GM19238 (cell line): ENCODE measurements at regions not wholly inside any gene's neighbourhood (a gene's known extent, or its start where the extent isn't known, plus 50 kb on each side); places are given as distances from the start of the nearest gene placed in this dataset.

Experiments
- DNase-seq: peaks from one replicate; pipeline ENCODE4 v3.0.0; 2011; ENCODE audit warnings: low spot score; ENCODE audit not compliant: insufficient read length

DNA sequence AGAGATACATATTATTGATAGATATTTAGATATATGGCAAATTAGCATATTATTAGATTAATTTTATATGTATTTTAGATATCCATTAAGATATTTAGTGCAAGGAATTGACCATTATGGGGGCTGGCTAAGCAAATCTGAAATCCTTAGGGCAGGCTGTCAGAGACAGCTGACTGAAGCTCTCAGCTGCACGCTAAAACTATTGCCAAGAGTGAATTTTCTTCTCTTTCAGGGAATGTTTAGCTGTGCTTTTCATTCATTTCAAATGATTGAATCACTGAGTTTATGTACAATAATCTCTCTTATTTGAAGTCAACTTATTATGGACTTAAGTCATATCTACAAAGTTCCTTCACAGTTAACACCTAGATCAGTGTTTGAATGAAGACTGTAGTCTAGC lies 566.5 kb downstream of the LRFN5 start:
- DNase-seq: no peak

DNA sequence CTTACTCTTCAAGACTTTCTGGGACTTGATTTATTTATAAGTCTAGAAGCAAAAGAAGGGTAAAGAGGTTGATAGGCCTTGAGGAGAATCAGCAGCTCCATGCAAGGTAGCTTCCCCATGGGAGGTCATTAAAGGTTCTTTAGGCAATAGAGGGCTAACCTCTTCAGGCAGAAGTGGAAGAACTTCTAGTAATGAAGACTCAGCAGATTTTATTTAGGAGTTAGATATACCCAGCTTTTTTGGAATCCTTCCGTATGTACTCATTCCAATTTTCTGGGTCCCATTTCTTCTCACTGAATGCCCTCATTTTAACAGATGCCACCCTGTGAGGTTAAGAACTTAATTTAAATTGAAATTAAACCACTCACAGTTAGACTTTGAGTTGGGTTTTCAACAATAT lies 565.6 kb downstream of the LRFN5 start:
- no peak for DNase-seq

DNA sequence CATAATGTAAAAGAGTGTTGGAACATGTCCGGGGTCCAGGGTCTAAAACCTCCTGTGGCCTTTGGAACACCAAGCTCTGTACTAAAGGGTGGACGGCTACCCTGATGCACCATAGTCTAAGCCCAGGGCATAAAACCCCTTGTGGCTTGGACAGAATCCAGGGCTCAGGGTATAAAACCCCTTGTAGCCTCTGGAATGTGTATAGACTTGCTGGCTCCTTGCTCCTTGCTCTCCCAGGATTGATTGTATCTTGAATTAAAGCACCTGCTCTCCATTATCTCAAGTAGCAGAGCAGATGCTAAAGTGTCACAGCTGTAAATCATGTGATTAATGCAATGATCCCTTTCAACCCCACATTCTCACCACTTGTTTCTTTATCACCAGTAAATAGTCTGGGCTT lies 556.5 kb downstream of the LRFN5 start:
- no peak for DNase-seq

DNA sequence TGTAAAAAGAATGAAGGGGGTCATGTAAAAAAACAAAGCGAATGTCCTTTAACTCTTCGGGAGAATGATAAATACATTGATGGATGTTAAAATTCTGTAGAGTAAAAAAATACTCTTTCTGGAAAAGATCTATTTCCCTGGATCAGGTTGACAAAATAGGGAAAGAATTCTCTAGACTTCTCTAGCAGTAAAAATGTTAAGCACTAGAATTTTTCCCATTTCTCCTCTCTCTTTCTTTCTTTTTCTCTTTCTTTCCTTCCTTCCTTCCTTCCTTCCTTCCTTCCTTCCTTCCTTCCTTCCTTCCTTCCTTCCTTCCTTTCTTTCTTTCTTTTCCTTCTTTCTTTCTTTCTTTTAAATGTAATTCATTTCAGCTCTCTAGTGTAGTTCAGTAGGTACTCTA lies 552.5 kb downstream of the LRFN5 start:
- no peak for DNase-seq

DNA sequence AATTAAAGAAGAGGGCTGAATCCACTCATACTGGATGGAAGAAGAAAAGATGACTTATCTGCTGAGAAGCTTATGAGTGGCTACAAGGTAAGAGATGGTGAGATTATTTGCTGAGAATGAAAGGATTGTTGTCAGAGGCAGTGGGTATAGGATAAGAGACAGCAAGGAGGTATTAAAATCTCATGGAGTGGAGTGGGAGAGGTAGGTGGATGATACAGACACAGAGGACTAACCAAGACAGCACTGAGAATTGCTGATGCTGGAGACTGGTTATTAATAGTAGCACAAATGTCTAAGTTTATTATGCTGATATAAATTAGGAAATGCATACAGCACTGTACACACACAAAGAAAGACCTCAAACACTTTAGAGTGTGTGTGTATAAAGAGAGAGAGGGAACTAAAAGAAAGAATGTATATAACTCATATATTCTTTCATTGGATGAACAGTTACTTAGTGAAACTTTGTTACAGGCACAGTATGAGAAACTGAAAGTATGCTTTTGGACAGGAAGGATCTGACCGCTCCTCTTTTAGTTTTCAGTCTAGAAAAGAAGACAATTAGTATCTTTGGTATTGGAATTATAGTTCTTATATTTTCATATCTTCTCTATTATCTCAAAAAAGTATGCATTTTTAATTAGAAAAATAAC lies 543.1 kb downstream of the LRFN5 start:
- no peak for DNase-seq

DNA sequence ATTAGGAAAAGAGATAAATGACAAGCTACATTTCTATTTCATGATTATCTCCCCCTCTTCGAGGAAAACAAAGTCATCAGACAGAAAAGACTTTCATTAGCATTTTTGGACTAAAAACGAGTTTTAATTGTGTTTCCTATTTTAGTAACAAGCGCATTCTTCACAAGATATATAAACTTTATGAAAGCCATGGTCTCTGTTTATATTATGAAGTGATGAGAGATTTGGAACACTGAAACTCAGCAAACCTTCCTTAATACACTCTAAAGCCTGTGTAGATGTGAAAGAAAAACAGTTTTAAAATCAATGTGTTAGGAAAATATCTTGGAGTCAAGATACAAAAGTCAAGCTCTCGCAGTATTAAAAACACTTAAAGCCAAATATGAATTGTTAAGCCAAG lies 539.1 kb downstream of the LRFN5 start:
- DNase-seq: no peak

DNA sequence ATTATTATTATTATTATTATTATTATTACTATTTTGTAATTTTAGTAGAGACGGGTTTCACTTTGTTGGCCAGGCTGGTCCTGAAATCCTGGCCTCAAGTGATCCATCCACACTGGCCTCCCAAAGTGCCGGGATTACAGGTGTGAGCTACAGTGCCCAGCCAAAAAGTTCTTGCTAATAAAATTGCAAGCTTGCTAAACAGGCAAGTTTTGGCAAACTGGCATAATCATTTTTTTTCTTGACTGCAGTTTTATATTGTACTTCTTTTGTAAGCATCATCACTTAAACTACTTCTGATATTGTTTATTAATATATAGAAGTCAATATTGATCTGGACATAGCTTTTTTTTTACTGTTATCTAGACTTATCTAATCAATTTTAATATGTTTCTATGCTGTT lies 536.4 kb downstream of the LRFN5 start:
- DNase-seq: no peak

DNA sequence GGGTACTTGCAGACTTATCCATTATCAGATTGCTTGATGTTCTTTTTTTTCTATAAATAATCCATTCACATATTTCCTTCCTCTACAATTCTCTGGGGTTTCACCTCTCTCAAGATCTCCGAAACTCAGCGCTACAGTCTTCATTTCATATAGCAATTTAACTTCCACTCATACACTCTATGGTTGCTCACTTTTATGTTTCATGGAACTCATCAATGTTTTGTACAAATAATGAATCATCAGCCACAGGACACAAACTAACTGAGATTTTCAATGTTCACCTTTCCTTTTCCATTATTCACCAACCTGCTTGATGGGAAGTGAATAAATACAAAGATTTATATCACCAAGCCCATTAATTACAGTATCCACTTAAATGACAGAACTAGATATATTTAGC lies 534.7 kb downstream of the LRFN5 start:
- DNase-seq: no peak

DNA sequence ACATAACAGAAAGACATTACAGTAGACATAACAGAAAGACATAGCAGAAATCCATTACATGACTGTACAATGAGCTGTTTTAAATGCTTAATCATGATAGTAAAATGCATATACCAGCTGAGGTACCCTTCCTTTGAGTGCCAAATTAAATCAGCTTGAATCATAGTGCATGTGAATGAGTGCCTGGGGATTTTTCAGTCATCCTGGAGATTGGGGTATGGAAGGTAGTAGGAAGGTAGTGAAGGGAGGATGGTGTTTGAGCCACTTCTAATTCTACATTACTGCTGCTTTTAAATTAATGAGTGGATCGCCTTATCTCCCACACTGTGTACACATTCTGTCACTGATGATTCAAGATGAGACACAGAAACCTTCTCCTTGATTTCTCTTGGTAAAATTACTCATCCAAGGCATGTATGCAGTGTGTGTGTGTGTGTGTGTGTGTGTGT lies 534.2 kb downstream of the LRFN5 start:
- DNase-seq: no peak

DNA sequence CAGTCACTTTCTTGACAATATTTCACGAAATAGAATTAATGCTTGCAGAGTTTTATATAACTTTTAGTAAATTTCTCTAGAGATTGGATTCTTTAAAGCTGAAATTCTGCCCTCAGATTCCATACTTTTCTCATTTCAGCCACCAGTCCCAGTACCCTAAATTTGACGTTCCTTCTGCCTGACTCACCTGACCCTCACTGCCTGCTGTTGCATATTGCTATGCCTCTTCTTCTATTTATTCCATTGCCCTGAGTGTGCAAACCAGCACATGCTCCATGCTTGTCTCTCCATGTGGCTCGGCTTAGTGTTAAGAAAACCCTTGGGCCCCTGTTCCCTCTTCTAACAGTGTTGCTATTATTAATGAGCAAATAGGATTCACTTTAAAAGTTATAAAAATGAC lies 533.3 kb downstream of the LRFN5 start:
- no peak for DNase-seq

DNA sequence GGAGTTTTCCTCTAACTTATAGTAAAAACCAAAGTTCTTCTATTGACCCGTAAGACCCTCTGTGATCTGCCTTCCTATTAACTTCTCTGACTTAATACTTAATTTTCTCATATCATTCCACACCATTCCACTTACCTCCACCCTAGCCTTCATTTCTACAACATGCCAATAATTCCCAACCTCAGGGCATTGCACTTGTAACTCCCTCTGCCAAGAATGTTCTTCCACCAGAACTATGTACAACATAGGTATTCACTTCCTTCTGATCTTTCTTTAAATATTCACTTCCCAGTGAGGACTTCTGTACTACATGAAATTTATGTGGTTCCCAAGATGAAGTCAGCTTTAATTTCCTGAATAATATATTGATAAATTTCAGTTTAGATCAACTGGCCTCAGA lies 531.7 kb downstream of the LRFN5 start:
- DNase-seq: no peak

DNA sequence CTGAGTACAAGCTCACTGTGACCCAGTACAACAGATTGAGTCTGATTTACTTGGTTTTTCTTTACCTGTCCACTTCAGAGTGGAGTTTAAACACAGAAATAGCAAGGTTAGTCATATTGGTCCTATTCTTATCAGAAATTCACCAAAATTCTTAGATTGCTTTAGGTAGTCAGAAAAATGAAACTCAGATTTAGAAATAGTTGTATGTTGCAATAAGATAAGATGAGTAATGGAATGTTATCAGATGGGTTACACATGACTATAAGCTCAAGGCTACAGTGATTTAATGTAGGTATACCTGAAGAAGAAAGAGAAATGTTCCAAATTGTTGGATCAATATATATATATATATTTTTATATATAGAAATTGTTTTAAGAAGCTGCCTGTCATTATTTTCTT lies 524.1 kb downstream of the LRFN5 start:
- DNase-seq: no peak

DNA sequence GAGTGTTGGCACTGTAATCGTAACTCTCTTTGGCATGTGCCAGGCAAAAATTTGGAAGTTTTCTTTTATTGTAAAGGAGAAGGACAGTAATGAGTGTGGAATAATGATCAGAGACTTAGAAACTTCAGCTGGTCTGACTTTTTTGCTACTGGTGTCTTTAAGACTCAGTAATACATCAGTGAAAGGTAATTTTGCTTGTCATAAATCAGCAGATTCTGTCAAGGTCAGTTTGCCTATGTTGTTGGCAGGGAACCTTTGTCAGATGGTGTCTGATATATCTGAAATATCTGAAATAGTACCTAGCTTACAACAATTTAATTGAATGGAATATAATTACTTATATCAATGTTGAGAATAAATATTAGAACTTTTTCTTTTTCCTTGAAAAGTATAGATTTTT lies 516.9 kb downstream of the LRFN5 start:
- DNase-seq: no peak

DNA sequence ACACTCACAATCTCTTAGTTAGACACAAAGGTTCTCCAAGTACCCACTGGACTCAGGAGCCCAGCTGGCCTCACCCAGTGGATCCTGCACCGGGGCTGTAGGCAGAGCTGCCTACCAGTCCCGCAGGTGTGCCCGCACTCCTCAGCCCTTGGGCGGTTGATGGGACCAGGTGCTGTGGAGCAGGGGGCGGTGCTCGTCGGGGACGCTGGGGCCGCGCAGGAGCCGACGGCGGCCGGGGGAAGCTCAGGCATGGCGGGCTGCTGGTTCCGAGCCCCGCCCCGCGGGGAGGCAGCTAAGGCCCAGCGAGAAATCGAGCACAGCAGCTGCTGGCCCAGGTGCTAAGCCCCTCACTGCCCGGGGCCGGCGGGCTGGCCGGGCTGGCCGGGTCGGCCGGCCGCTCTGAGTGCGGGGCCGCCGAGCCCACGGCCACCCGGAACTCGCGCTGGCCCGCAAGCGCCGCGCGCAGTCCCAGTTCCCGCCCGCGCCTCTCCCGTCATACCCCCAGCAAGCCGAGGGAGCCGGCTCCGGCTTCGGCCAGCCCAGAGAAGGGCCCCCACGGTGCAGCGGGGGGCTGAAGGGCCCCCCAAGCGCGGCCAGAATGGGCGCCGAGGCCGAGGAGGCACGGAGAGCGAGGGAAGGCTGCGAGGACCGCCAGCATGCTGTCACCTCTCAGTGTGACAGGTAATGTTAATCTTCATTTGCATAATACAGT lies 506.8 kb downstream of the LRFN5 start:
- DNase-seq: no peak

DNA sequence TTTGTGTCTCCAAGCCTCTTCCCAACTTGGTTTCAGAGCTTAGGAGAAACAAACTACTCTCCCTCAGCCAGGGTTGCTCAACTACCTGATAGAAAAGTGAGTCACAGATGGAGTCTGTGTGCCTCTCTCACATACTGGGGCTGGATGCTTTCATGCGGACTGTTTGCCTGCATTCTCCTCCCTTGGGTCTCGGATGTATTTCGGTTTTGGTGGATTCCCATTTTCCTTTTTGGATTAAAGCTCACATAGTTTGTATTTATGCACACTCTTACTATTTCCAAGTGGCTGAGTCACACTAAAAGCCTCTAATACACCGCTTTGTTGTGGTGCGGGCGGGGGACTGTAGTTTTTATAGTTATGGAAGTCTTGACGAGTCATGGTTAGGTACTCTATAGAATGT lies 505.4 kb downstream of the LRFN5 start:
- no peak for DNase-seq

DNA sequence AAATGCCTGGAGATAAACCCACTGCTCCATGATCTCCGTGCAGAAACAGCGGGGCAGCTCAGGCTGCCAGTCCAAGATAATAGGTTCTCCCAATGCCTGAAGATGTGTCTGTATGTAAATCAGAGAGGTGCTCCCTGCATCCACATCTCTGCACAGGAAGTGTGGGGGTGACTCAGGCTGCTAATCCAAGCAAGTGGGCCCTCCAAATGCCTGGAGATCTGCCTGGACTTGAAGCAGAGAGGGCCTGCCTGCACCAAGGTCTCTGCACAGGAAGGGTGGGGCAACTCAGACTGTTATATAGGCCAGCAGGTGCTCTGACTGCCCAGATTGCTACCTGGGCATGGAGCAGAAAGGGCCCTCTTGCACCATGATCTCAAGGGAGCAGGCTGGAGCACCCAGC lies 504.7 kb downstream of the LRFN5 start:
- DNase-seq: no peak

DNA sequence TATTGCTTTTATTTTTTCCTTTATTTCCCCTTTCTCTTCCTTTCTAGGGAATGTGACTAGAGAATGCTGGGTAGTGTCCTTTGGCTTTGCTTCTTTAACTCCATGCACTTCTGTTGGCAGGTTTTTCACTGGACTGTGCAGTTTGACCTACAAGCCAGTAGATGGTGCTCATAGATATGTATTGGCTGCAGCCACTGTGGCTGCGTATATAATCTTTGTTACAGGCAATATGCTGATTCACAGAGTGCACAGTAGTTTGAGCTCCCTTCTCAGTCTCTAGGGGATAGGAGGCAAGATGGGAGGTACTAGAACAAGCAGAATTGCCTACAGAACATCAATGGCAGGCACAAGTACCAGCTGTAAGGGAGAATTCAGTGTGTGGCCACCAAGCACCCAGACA lies 503.5 kb downstream of the LRFN5 start:
- DNase-seq: no peak

DNA sequence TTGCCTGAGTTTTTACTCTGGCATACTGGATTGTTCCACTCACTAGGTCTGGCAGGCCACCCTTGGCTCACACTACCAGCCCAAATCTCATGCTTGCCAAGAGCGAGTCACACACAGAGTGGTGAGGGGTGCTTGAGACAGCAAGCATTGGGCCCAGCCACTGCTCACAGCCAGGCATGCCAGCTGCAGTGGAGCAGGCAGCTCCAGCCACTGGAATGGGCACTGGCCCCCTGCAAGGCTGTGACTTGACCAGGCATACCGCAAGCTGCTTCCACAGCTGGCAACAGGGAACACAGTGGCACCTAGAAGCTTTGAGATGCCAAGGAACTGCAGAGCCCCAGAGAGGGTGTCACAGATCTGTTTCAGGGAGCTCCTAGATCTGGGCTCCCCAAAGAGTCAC lies 488.5 kb downstream of the LRFN5 start:
- no peak for DNase-seq

DNA sequence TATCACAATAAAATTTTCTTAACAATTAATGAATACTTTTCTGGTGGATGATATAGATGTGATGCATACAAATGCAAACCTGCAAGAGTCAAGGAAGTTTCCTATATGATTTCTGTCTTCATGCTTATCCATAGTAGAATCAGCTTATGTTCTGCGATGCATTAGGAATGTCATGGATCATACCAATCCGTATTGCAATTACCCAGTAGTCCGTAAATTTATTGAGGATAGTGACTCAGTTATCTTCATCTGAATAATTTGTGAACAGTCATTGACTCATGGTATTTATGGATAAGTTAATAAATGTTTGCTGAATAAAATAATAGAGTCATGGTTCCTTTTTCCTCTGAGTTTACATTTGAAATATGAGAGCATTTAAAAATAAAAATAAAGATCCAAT lies 483.4 kb downstream of the LRFN5 start:
- no peak for DNase-seq

DNA sequence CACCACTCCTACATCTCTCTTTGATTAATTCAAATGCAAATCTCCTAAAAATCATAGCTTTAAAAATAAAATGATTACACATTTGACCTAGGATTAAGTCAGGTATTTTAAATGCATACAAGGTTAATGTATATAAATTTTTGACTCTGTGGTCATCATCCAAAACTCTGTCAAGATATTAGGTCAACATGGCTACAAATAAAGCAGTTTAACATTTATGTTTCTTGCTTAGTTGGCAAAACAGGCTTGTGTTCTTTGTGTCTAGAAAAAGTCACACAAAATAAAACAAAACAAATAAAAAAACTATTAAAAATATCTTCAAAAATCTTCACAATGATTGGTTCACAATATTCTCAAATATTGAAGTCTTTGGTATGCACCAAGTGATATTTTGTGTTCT lies 473.2 kb downstream of the LRFN5 start:
- no peak for DNase-seq

DNA sequence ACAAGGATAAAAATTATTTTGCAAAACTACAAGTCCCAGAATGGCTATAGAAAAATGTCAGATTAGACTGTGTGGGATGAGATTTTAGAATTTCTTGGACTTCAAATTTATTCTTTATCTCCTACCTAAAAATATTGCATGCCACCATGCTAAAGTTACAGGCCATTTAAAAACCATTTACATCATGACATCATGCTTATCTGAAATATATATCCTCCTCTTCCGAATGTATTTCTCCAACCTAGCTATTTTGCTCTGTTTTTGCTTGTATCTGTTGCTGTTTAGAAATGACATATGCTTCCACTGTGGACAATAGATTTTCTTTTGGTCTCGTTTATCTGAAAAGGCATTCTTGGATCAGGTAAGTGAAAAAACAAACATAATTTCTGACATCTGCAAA lies 471.7 kb downstream of the LRFN5 start:
- DNase-seq: no peak

DNA sequence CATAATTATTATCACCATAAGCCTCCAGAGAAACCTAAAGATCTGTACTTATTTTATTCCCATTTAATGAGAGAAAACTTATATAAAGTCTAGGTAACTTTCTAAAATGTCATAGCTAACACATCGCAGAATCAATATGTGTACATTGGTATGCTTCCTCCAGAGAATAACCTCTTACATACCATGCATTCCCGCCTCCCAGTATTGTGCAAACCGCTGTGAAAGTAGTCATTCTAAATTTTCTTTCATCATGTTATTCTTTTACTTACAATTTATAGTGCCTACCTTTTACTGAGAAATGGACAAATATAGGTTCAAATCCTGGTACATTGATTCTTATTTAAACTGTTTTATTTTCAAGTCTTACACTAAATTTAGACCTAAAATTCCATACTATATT lies 463.4 kb downstream of the LRFN5 start:
- no peak for DNase-seq

DNA sequence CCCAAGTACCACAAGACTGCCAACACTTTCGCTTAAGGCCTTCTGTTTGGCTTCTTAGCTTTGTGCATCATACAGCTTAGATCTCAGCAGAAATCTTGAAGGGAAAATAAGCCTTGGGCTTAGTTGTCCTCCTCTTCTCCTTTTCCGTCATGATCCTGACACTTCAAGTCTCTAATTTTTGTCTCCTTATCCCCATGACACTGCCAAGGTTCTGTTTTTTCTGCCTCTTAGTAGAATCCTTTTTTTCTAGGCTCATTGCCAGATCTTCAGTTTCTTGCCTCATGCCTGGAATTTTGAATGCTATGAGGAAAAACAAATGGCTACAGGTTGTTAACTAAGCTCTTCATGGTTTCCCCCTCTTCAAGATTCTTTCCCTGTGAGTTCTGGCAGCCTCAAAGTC lies 450.4 kb downstream of the LRFN5 start:
- no peak for DNase-seq
